NCI-H2029 treated with DMSO at 0.1 percent for 48 hours (cell line): ENCODE measurements at regions not wholly inside any gene's neighbourhood (a gene's known extent, or its start where the extent isn't known, plus 50 kb on each side); places are given as distances from the start of the nearest gene placed in this dataset.
"Not testable (repeated sequence)": the region's sequence is repeated elsewhere in the genome, so short reads cannot be mapped to it uniquely, and the experiment has no call there.

Experiments
- DNase-seq: peaks from one replicate; lab custom pipeline; 2025; lab: John Stamatoyannopoulos, UW

DNA sequence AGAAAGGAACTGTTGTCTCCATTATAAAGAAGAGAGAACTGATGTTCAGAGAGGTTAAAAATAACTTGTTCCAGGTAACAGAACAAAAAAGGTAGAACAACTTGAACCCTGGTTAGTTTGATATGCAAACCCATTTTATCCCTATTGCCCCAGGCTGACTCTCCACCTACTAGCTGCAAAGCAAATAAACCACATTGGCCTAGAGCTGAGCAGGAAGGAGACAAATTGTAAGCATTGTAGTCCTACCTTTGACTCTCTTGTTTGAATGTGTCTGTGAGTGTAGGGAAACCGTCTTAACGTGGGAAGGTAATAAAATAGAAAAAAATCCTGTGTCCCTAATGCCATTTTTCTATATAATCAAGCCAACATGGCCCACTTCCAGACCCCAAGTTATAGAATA, 126.4 kb downstream of the CCER1 start:
- no peak for DNase-seq

DNA sequence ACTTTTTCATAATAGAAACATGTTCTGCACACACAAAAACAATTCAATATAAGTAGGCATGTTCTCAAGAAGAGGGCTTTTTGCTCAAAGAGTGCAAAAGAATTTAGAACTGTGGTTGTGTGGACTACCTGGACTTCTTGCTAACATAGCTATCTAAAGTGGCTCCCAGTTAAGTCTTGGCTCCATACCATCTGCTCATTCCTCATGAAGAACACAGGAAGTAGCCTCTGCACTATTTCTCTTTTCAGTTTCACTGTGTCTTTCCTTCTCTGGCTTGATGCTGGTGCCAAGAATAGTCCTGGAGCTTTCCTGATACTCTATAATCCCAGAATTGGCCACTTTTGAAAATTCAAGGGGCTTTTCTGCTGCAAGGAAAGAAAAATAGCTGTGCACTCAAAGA, 127.4 kb downstream of the CCER1 start:
- no peak for DNase-seq

DNA sequence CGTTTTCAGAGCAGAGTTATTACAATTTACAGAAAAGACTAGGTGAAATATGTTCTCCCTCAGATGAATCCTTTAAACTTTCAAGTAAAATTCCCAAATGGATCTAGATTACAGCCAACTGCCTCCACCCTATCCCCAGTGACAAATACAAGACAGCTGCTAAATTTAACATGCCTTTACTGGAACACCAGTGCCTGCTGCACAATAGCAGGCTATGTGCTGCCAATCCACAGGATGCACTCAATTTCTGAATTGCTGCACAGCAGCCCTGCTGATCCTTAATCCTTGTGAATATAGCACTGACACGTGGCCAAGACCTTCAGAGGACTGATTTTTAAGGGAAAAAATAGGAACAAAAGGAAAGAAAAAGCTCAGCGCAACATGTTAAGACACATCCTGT, 128.9 kb downstream of the CCER1 start:
- no peak for DNase-seq

DNA sequence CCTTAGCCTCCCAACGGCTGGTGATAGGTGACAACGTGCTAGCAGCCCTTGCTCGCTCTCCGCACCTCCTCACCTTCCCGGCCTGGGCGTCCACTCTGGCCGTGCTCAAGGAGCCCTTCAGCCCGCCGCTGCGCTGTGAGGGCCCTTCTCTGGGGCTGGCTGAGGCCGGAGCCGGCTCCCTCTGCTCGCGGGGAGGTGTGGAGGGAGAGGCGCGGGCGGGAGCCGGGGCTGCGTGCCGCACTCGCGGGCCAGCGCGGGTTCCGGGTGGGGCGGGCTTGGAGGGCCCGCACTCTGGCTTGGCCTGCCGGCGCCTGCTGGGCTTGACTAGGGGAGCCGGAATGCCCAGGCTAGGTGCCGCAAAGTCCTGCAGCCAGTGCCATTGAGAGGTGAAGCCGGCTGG, 131.1 kb downstream of the CCER1 start:
- no peak for DNase-seq

DNA sequence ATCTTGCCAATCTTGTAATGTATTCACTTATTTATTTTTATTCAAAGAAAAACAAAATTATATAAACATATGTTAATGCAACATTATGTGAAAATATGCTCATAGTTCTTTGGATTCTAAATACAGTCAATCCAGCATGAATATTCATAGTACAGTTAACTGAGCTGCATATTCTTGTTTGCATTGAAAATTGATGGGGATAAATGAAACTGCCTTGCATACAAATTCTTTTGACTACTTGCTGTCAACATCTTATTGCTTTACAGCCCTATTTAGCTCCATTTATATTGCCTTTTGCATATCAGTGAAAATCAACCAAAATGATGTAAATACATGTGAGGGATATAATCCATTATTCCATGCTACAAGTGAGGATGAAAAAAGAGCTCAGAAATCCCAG, 135.3 kb downstream of the CCER1 start:
- DNase-seq, result no peak

DNA sequence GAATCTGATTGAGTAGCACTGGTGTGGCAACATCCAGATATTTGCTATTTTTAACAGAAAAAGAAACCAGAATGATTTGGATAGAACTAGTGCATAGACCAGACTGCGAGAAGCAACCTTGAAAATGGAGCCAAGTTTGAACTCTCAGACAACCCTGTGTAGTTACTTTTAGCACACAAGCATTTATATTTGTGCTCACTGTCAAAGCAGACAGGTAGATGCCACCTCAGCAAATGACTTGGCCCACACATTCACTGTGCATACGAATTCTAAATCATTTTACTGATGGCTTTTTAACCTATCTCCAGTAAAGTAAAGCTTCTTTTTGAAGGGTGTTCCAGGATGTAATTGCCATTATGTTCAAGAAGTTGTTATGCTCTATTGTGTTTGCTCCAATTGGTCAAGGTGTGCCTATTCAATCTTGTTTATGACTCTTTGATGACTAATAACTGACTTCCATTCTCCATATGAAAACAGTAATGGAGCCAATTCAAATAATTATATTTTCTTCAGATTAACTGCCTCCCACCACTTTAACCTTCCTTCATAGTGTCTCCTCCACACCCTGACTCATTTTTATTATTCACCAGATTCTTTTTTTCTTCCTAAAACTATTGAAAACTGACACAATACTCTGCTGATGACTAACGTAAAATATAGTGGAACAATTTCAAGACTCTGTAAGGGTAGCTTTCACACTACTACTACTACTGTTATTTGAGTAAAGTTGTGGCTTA, 138.5 kb downstream of the CCER1 start:
- no peak for DNase-seq

DNA sequence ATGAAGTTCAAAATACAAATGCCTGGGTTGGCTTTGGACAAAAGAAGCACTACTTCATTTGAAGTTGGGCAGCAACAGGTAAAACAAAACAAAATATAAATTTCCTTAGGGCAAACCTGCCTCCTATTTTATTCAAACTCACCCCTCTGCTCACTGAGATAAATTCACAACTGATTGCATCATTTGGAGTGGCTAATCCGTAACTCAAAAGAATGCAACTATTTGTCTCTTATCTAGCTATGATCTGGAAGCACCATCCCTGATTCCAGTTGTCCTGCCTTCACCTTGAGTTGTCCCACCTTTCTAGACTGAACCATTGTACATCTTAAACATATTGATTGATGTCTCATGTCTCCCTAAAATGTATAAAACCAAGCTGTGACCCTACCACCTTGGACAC, 145.0 kb downstream of the CCER1 start:
- DNase-seq, result no peak

DNA sequence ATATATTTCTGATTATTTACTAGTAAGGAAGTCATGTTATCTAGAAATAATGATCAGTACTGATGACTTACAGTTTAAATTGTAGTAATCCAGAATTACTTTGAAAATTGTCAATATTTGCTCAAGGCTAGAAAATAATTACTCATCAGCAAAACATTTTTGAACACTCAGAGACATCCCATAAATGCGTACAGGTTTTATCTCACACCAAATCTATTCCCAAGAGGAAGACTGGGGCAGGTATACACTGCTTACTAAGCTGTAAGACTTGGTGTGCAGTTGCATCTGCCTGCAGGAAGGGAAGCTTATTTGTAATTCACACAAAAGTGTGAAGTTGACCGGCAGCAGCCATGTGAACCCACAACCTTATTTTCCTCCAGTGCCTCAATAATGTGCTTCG, 146.4 kb downstream of the CCER1 start:
- DNase-seq, result no peak

DNA sequence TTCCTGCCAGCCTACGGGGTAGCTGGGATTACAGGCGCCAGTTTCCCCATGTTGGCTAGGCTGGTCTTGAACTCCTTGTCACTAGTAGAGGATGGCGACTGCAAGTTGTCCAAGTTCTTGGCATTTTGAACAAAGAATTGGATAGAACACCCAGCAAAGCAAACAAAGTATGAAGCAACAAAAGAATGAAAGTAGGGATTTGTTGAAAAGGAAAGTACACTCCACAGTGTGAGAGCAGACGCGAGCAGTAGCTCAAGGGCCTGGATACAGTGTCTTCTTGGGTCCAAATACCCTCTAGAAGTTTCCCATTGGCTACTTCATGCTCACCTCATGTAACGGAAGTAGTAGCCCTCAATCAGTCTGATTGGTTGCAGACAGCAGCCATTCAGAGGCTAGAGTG, 152.2 kb downstream of the CCER1 start:
- DNase-seq, result no peak

DNA sequence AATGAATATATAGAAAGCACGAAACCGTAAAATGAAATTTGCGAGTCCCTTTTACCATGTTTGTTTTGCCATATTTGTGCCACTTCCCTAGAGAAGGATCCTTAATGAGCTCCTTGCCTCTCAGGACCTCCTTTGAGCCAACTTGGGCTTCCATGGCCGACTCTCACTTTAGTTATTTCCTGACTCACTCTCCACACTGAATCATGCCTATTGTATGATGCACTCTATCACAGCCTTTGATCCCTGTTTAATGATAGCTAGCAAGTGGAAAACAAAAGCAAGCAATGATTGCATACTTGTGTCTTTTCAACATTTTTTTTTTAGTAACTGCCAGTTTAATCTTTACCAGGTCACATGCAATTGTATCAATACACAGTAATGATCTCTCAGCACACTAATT, 153.2 kb downstream of the CCER1 start:
- no peak for DNase-seq

DNA sequence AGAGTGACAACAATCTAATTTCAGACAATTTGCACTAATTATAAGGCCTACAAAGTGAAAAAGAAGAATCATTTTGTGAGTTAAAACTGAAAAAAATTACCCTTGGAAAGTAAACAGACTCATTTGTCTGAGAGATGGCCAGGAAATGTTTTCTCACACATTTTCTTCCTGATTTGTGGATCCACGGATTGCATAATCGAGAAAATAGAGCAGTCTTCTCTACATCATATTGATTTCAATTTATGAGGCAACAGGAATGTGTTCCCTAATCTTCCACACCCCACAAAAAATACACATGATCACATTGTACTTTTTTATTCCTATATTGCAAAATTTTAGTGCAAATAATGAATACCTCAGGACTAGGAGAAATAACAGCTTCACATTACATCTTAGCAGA, 160.8 kb downstream of the CCER1 start:
- no peak for DNase-seq

DNA sequence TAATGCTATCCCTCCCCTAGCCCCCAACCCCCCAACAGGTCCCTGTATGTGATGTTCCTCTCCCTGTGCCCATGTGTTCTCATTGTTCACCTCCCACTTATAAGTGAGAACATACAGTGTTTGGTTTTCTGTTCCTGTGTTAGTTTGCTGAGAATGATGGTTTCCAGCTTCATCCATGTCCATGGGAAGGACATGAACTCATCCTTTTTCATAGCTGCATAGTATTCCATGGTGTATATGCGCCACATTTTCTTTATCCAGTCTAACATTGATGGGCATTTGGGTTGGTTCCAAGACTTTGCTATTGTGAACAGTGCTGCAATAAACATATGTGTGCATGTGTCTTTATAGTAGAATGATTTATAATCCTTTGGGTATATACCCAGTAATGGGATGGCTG, 162.3 kb downstream of the CCER1 start:
- not testable (repeated sequence) for DNase-seq

DNA sequence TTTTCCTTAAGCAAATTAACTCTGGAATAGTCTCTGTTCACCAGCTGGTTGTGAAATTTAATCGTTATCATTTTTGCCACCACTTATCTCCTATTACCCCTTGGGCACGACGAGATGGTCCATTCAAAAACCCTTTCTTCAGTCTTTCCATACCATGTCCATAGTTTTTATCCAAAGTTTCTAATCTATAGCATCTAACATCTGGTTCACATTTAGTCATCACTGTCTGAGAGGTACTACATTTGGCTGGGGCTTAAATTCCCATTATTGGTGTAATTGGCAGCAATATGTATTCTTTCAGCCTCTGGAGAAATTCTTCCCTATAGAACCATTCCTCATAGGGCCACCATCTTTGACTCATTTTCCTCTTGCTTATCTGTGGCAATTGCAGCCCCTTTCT, 163.5 kb downstream of the CCER1 start:
- DNase-seq, result no peak

DNA sequence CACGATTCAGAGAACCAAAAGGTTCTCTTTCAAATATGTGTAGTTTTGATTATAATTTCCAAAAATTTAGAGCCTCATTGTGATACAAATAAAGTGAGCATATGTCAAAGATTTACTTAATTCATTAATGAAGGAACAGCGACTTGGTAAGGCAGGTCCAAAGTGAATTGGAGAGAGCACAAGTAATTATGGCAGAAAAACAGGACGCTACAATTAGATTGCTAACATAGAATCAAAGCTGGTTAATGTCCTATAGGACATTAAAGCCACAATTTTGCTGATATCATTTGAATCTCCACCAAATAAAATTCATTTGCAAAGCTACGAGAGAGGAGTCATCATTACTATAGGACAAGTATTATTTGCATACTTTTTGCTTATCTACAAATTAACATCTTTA, 164.2 kb downstream of the CCER1 start:
- DNase-seq, result no peak

DNA sequence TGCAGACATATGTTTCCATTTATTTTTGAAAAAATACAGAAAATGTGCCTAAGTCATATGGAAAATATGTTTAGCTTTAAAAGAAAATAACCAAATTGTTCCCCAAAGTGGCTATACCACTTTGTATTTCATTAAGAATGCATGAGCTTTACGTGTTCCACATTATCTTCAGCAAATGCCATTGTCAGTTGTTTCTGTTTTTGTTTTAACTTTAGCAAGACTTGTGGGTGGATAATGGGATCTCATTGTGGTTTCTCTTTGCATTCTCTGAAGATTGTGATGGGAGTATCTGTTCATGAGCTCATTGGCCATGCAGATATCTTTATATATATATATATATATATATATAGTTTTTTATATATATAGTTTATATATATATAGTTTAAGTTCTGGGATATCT, 181.5 kb downstream of the CCER1 start:
- no peak for DNase-seq

DNA sequence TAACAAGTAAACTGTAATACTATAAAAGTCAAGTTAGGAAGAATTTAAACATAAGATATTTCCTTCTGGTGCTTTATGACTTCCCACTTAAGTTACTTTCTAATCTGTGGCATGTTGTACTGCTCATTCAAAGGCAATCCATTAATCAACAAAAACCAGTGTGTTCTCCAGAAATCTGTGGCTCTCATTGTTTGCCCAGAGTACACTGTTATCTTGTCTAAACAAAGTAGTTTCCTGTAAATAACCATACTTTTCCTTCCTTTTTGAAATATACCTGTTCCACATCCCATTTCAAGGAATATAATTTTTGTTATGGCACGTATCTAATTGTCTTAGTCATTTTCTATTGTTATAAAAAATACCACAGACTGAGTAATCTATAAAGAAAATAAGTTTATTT, 184.1 kb downstream of the CCER1 start:
- no peak for DNase-seq

DNA sequence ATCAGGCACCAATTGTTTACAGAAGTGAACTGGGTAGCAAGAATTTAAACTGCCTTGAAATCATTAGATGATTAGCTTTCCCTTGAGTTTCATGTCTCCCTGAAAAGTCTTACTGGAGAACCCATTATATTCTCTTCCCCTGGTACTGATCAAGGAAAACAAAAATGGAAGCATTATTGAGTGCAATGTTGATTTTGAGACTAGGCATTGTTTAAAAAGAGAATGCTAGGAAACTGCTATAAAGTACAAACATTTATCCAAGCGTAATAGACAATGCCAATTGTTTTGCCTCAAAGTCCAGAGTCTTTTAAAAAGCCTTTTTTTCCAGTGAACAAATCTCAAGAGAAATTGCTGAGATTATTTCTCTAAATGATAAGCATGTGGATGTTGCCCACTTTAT, 197.0 kb downstream of the CCER1 start:
- DNase-seq, result no peak

DNA sequence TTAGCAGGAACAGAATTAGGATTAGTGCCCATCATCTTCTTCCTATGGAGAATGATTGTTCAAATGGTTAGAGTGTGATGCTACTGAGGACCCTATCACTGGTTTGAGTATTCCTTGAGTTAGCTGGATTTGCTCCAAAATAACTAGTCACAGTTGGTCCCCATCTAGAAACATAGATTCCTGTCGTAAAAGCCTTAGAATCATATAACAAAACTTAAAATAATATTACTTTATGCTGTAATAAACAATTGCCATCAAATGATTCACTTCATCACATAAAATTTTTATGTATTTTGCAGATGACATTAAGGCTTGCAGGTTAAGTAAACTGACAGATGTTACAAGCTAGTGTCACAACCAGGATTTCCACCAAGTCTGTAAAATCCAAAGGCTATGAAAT, 209.8 kb downstream of the CCER1 start:
- DNase-seq, result no peak

DNA sequence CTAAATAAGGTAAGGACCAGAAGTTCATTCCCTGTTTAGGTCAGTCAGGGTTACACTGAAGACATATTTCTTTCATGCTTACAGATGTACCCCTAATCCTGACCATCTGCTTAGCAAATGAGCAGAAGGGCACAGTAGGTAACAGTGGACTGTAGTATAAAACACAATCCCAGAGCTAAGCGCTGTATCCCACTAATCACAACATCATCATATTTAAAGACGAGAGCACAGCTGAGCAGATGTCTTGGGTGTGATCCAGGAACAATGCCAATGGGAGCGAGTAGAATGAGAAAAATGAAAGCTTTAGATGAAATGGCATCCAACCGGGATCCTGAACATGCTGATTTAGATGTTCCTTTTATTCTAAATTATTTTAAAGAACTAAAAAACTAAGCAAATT, 213.4 kb downstream of the CCER1 start:
- DNase-seq, result no peak

DNA sequence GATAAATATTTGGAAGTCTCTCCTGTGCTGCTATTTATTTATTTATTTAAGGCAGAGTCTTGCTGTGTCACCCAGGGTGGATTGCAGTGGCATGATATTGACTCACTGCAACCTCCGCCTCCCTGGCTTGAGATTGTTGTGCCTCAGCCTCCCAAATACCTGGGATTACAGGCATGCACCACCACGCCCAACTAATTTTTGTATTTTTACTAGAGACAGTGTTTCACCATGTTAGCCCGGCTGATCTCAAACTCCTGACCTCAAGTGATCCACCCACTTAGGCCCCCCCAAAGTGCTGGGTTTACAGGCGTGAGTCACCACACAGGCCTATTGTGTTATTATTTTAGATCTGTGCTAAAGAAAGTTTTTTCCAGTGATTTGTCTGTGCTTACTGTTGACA, 225.2 kb downstream of the CCER1 start:
- no peak for DNase-seq

DNA sequence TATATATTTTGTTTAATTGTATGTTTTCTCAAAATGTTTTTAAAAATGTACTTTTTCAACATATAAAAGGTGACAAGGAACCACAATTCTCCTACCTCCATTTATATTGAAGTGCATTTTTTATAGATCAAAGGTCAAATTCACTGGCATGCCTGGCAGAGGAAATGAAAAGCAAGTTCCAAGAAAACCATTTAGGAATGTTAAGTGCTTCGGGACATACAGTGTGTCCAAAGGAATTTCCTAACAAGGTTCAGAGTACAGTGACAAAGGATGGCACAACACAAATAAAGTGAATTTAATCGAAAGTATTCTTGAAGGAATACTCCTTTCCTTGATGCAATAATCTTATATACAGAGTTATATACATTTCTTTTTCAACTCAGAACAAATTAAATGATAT, 242.3 kb downstream of the CCER1 start:
- no peak for DNase-seq

DNA sequence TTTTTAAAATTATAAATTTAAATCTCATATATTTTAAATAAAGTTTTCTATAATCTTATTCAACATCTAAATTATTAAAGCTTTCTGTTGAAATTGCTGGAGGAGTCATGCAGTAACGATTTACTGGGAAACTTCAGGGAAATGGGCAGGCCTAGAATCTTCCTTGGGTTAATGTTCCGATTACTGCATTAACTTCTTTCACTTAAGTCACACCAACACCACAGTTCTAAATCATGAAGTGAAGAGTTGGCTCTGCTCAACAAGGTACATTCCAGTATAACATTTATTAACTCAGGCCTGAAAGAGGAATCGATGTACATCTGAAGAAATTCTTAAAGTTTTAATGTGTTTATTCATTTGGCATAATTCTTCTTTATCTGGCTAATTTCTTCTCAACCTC, 244.3 kb downstream of the CCER1 start:
- DNase-seq, result no peak

DNA sequence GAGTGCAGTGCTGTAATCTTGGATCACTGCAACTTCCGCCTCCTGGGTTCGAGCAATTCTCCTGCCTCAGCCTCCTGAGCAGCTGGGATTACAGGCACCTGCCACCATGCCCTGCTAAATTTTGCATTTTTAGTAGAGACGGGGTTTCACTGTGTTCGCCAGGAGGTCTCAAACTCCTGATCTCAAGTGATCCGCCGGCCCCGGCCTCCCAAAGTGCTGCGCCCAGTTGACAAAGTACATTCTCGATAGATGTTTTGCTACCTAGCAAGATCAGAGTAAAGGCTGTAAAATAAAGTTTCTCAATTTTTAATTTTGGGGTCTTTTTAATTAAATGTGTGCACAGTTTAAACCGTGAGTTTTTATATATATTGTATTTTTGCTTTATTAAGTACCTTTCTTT, 248.9 kb downstream of the CCER1 start:
- no peak for DNase-seq

DNA sequence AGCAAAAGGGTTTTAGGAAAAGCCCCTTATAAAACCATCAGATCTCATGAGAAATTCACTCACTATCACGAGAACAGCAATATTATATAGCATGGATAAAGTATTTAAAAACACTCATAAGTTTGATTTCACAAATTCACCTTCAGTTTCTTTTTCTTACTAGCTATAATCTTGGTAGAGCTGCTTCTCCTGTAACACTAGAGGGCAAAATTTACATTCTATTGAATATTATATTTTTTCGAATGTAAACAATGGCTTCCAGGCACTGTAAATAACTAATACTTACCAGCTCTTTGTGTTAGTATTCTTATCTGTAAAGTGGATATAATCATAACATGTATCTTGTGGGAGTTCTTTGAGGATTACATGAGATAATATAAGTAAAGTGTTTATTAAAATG, 259.6 kb downstream of the CCER1 start:
- DNase-seq, result no peak

DNA sequence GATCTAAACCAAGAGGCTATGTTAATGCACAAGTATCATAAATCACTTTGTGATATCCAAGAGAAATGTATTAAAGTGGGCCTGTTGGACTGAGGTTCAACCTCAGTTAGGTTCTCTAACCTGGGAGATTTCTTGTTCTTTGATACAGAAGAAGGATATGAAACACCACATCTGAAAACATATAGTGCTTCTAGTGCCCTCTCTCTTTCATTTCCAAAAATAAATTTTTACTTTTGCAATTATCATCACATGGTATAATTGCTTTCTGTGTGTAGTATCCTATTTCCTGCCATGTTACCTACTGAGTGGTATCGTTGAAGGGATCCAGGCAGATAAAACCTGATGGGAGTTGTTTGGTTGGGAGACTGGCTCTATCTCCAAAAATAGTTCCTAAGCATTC, 264.9 kb downstream of the CCER1 start:
- DNase-seq, result no peak
